GM23338 (cell line): ENCODE measurements at regions not wholly inside any gene's neighbourhood (a gene's known extent, or its start where the extent isn't known, plus 50 kb on each side); places are given as distances from the start of the nearest gene placed in this dataset.

Source experiments
- ATAC-seq: fragments of 200-7000 bp; cut with Tn5 transposase; 3 replicates; pipeline ENCODE4 v1.9.1; 2020
- DNase-seq: peaks from one replicate; pipeline ENCODE4 v3.0.0-alpha.2; 2015; ENCODE audit warnings: low spot score
- H2AFZ ChIP-seq: fragments of 200-600 bp; sonication (generic); 2 replicates; pipeline ENCODE4 v1.8.0; 2016; ENCODE audit warnings: antibody characterized with exemption, mild to moderate bottlenecking, moderate library complexity
- H3F3A ChIP-seq: fragments of 200-600 bp; sonication (generic); replicated peaks from 2 replicates; pipeline ENCODE4 v1.8.0; 2017; ENCODE audit warnings: antibody characterized with exemption, mixed run types, low read depth
- H3K27ac ChIP-seq: fragments of 200-600 bp; sonication (generic); 2 replicates; pipeline ENCODE4 v1.6.1; 2016; ENCODE audit warnings: low read depth
- H3K27me3 ChIP-seq: fragments of 200-600 bp; sonication (generic); 2 replicates; pipeline ENCODE4 v1.8.0; 2016; ENCODE audit warnings: mild to moderate bottlenecking, mixed run types, moderate library complexity; ENCODE audit not compliant: insufficient read depth
- H3K36me3 ChIP-seq: fragments of 200-600 bp; sonication (generic); 2 replicates; pipeline ENCODE4 v1.8.0; 2016; ENCODE audit warnings: mild to moderate bottlenecking; ENCODE audit not compliant: insufficient read depth
- H3K4me1 ChIP-seq: fragments of 200-600 bp; sonication (generic); 2 replicates; pipeline ENCODE4 v1.8.0; 2016; ENCODE audit warnings: mild to moderate bottlenecking, moderate library complexity; ENCODE audit not compliant: insufficient read depth
- H3K4me2 ChIP-seq: fragments of 200-600 bp; sonication (generic); 2 replicates; pipeline ENCODE4 v1.7.1; 2017; ENCODE audit warnings: mixed run types
- H3K4me3 ChIP-seq: fragments of 200-600 bp; sonication (generic); 2 replicates; pipeline ENCODE4 v1.6.1; 2016; ENCODE audit warnings: mixed run types
- H3K79me2 ChIP-seq: fragments of 200-600 bp; sonication (generic); replicated peaks from 2 replicates; pipeline ENCODE4 v1.8.0; 2017; ENCODE audit warnings: mild to moderate bottlenecking; ENCODE audit not compliant: insufficient read depth
- H3K9me2 ChIP-seq: fragments of 200-600 bp; sonication (generic); 2 replicates; pipeline ENCODE4 v1.8.0; 2017; ENCODE audit not compliant: insufficient read depth
- H4K20me1 ChIP-seq: fragments of 200-600 bp; sonication (generic); replicated peaks from 2 replicates; pipeline ENCODE4 v1.8.0; 2017; ENCODE audit warnings: mild to moderate bottlenecking; ENCODE audit not compliant: insufficient read depth
- H3K27ac Mint-ChIP-seq: 2 replicates; pipeline ENCODE4 v1.8.0; 2020; ENCODE audit warnings: inconsistent platforms, mild to moderate bottlenecking, moderate library complexity, mixed read lengths
- H3K27me3 Mint-ChIP-seq: 3 replicates; pipeline ENCODE4 v1.8.0; 2022; ENCODE audit warnings: low read depth, mild to moderate bottlenecking, moderate library complexity, mixed read lengths, inconsistent platforms; ENCODE audit not compliant: insufficient read depth, poor library complexity
- H3K36me3 Mint-ChIP-seq: 3 replicates; pipeline ENCODE4 v1.8.0; 2021; ENCODE audit warnings: low read depth, mild to moderate bottlenecking, inconsistent platforms, moderate library complexity, mixed read lengths
- H3K4me1 Mint-ChIP-seq: 3 replicates; pipeline ENCODE4 v1.8.0; 2020; ENCODE audit warnings: mild to moderate bottlenecking, inconsistent platforms, mixed read lengths
- H3K4me3 Mint-ChIP-seq: 3 replicates; pipeline ENCODE4 v1.8.0; 2021; ENCODE audit warnings: moderate library complexity, mild to moderate bottlenecking, inconsistent platforms, mixed read lengths
- H3K9me3 Mint-ChIP-seq: 3 replicates; pipeline ENCODE4 v1.8.0; 2020; ENCODE audit warnings: moderate library complexity, mild to moderate bottlenecking, inconsistent platforms, mixed read lengths
- CREB1 ChIP-seq: fragments of 250-450 bp; sonication (Bioruptor Pico); IDR thresholded peaks from 2 replicates; pipeline ENCODE4 v1.5.0; 2020; ENCODE audit warnings: low read depth, mild to moderate bottlenecking, moderate library complexity
- EZH2phosphoT487 ChIP-seq: fragments of 200-600 bp; sonication (generic); IDR thresholded peaks from one replicate; pipeline ENCODE4 v1.8.1; 2018; ENCODE audit warnings: antibody characterized with exemption; ENCODE audit not compliant: unreplicated experiment
- JUNB ChIP-seq: IDR thresholded peaks from one replicate; pipeline ENCODE4 v1.6.1; 2016; ENCODE audit warnings: antibody characterized with exemption; ENCODE audit not compliant: unreplicated experiment
- NANOG ChIP-seq: IDR thresholded peaks from 2 replicates; pipeline ENCODE4 v1.6.1; 2016; ENCODE audit warnings: antibody characterized with exemption, borderline replicate concordance
- POLR2AphosphoS5 ChIP-seq: IDR thresholded peaks from 2 replicates; pipeline ENCODE4 v1.6.1; 2016; ENCODE audit warnings: antibody characterized with exemption, low read depth
- STAT1 ChIP-seq: IDR thresholded peaks from one replicate; pipeline ENCODE4 v1.6.1; 2016; ENCODE audit warnings: antibody characterized with exemption; ENCODE audit not compliant: unreplicated experiment
- ZNF114 ChIP-seq: fragments of 250-450 bp; sonication (Bioruptor Pico); IDR thresholded peaks from 2 replicates; pipeline ENCODE4 v1.5.0; 2020; ENCODE audit warnings: mild to moderate bottlenecking, moderate library complexity
- ZNF331 ChIP-seq: fragments of 250-450 bp; sonication (Bioruptor Pico); IDR thresholded peaks from 2 replicates; pipeline ENCODE4 v1.5.0; 2020; ENCODE audit warnings: low read depth, mild to moderate bottlenecking, moderate library complexity
- TF ChIP-seq, protein P1 (sequence below): IDR thresholded peaks from one replicate; pipeline ENCODE4 v1.6.1; 2018; ENCODE audit warnings: antibody characterized with exemption; ENCODE audit not compliant: unreplicated experiment
- TF ChIP-seq, protein P2 (sequence below): fragments of 250-450 bp; sonication (Bioruptor Pico); IDR thresholded peaks from 2 replicates; pipeline ENCODE4 v1.5.0; 2020; ENCODE audit warnings: mild to moderate bottlenecking, moderate library complexity

DNA sequence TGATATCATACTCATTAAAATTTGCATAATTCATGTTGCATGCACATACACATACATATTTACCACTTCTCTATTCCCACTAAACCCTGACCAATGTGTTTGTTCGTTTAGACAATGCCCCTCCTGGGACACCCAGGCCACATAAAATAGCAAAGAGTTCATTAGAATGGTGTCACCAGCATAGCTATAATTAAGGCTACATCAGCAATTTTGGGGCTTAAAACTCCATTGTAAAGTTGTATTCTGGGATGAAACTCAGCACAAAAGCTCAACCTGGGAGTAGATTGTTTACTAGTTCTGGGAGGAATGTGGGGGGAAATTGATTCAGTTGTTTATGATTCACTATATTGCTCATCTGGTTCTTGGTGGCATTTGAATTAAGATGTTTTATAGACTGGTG, 522.2 kb upstream of the SUCLG2 start:
- Histone ChIP-seq H3K79me2 (no peaks in the 10 kb centered on the region), H4K20me1 (no peaks in the 10 kb centered on the region), H3K27ac (no peak overlapping the region), H2AFZ (no peak overlapping the region), H3F3A (no peaks in the 10 kb centered on the region), H3K36me3 (peaks cover 6% of the 10 kb centered on the region; the same call in 1 of the 2 replicates), H3K27me3 (no peaks in the 10 kb centered on the region), H3K9me2 (no peaks in the 10 kb centered on the region; the same call in 1 of the 2 replicates), H3K4me1 (no peaks in the 10 kb centered on the region), H3K4me3 (no peak overlapping the region), H3K4me2 (no peak overlapping the region)
- DNase-seq (no peak), ATAC-seq (no peak)
- H3K4me1 Mint-ChIP-seq: no peaks in the 10 kb centered on the region
- no peak overlapping the region for H3K27ac Mint-ChIP-seq
- peaks cover 38% of the 10 kb centered on the region for H3K9me3 Mint-ChIP-seq
- H3K36me3 Mint-ChIP-seq: peaks cover 22% of the 10 kb centered on the region
- no peak overlapping the region for H3K4me3 Mint-ChIP-seq
- no peak for TF ChIP-seq CREB1 (CRISPR knock-in tag)
- TF ChIP-seq POLR2AphosphoS5: no peak
- TF ChIP-seq NANOG: no peak
- TF ChIP-seq ZNF331 (CRISPR knock-in tag): no peak
- no peak for TF ChIP-seq STAT1
- TF ChIP-seq, protein P1, sequence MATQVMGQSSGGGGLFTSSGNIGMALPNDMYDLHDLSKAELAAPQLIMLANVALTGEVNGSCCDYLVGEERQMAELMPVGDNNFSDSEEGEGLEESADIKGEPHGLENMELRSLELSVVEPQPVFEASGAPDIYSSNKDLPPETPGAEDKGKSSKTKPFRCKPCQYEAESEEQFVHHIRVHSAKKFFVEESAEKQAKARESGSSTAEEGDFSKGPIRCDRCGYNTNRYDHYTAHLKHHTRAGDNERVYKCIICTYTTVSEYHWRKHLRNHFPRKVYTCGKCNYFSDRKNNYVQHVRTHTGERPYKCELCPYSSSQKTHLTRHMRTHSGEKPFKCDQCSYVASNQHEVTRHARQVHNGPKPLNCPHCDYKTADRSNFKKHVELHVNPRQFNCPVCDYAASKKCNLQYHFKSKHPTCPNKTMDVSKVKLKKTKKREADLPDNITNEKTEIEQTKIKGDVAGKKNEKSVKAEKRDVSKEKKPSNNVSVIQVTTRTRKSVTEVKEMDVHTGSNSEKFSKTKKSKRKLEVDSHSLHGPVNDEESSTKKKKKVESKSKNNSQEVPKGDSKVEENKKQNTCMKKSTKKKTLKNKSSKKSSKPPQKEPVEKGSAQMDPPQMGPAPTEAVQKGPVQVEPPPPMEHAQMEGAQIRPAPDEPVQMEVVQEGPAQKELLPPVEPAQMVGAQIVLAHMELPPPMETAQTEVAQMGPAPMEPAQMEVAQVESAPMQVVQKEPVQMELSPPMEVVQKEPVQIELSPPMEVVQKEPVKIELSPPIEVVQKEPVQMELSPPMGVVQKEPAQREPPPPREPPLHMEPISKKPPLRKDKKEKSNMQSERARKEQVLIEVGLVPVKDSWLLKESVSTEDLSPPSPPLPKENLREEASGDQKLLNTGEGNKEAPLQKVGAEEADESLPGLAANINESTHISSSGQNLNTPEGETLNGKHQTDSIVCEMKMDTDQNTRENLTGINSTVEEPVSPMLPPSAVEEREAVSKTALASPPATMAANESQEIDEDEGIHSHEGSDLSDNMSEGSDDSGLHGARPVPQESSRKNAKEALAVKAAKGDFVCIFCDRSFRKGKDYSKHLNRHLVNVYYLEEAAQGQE: no peak
- TF ChIP-seq, protein P2, sequence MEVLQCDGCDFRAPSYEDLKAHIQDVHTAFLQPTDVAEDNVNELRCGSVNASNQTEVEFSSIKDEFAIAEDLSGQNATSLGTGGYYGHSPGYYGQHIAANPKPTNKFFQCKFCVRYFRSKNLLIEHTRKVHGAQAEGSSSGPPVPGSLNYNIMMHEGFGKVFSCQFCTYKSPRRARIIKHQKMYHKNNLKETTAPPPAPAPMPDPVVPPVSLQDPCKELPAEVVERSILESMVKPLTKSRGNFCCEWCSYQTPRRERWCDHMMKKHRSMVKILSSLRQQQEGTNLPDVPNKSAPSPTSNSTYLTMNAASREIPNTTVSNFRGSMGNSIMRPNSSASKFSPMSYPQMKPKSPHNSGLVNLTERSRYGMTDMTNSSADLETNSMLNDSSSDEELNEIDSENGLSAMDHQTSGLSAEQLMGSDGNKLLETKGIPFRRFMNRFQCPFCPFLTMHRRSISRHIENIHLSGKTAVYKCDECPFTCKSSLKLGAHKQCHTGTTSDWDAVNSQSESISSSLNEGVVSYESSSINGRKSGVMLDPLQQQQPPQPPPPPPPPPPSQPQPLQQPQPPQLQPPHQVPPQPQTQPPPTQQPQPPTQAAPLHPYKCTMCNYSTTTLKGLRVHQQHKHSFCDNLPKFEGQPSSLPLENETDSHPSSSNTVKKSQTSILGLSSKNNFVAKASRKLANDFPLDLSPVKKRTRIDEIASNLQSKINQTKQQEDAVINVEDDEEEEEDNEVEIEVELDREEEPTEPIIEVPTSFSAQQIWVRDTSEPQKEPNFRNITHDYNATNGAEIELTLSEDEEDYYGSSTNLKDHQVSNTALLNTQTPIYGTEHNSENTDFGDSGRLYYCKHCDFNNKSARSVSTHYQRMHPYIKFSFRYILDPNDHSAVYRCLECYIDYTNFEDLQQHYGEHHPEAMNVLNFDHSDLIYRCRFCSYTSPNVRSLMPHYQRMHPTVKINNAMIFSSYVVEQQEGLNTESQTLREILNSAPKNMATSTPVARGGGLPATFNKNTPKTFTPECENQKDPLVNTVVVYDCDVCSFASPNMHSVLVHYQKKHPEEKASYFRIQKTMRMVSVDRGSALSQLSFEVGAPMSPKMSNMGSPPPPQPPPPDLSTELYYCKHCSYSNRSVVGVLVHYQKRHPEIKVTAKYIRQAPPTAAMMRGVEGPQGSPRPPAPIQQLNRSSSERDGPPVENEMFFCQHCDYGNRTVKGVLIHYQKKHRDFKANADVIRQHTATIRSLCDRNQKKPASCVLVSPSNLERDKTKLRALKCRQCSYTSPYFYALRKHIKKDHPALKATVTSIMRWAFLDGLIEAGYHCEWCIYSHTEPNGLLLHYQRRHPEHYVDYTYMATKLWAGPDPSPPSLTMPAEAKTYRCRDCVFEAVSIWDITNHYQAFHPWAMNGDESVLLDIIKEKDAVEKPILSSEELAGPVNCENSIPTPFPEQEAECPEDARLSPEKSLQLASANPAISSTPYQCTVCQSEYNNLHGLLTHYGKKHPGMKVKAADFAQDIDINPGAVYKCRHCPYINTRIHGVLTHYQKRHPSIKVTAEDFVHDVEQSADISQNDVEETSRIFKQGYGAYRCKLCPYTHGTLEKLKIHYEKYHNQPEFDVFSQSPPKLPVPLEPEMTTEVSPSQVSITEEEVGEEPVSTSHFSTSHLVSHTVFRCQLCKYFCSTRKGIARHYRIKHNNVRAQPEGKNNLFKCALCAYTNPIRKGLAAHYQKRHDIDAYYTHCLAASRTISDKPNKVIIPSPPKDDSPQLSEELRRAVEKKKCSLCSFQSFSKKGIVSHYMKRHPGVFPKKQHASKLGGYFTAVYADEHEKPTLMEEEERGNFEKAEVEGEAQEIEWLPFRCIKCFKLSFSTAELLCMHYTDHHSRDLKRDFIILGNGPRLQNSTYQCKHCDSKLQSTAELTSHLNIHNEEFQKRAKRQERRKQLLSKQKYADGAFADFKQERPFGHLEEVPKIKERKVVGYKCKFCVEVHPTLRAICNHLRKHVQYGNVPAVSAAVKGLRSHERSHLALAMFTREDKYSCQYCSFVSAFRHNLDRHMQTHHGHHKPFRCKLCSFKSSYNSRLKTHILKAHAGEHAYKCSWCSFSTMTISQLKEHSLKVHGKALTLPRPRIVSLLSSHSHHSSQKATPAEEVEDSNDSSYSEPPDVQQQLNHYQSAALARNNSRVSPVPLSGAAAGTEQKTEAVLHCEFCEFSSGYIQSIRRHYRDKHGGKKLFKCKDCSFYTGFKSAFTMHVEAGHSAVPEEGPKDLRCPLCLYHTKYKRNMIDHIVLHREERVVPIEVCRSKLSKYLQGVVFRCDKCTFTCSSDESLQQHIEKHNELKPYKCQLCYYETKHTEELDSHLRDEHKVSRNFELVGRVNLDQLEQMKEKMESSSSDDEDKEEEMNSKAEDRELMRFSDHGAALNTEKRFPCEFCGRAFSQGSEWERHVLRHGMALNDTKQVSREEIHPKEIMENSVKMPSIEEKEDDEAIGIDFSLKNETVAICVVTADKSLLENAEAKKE: no peak
- TF ChIP-seq EZH2phosphoT487: no peak
- no peak for TF ChIP-seq JUNB
- no peak for TF ChIP-seq ZNF114 (CRISPR knock-in tag)
- no peaks in the 10 kb centered on the region for H3K27me3 Mint-ChIP-seq
